Suprapubic skin (tissue), 4 donors: ENCODE measurements at regions not wholly inside any gene's neighbourhood (a gene's known extent, or its start where the extent isn't known, plus 50 kb on each side); places are given as distances from the start of the nearest gene placed in this dataset.

ENCODE experiments used
- DNase-seq, 2 donors: peaks; one replicate each; pipeline ENCODE4 v3.0.0-alpha.2; 2019; ENCODE audit warnings: low spot score in 2 of 2
- H3K27ac ChIP-seq: fragments of 200-600 bp; sonication (generic); one replicate; pipeline ENCODE4 v1.5.1; 2019
- H3K27me3 ChIP-seq: fragments of 200-600 bp; sonication (generic); one replicate; pipeline ENCODE4 v1.5.1; 2019
- H3K36me3 ChIP-seq: fragments of 200-600 bp; sonication (generic); one replicate; pipeline ENCODE4 v1.5.1; 2019
- H3K4me1 ChIP-seq: fragments of 200-600 bp; sonication (generic); one replicate; pipeline ENCODE4 v1.5.1; 2019
- H3K4me3 ChIP-seq: fragments of 200-600 bp; sonication (generic); one replicate; pipeline ENCODE4 v1.5.1; 2019; ENCODE audit warnings: mild to moderate bottlenecking
- H3K9me3 ChIP-seq: fragments of 200-600 bp; sonication (generic); one replicate; pipeline ENCODE4 v1.5.1; 2019
- CTCF ChIP-seq, 2 donors: fragments of 200-600 bp in 1 of 2; fragments of 450-650 bp in 1 of 2; sonication (generic) in 1 of 2; IDR thresholded peaks; one replicate each; pipeline ENCODE4 v1.5.1; 2016 to 2019; ENCODE audit warnings: antibody characterized with exemption in 2 of 2, mild to moderate bottlenecking in 1 of 2, moderate library complexity in 1 of 2
- EP300 ChIP-seq: sonication (generic); formaldehyde crosslinking; IDR thresholded peaks from one replicate; pipeline ENCODE4 v1.6.1; 2017; ENCODE audit warnings: antibody characterized with exemption
- POLR2A ChIP-seq, 2 donors: fragments of 450-650 bp; IDR thresholded peaks; one replicate each; pipeline ENCODE4 v1.6.1; 2017; ENCODE audit warnings: antibody characterized with exemption in 2 of 2, mild to moderate bottlenecking in 2 of 2, moderate library complexity in 2 of 2
- POLR2AphosphoS5 ChIP-seq, 3 donors: sonication (generic); formaldehyde crosslinking; IDR thresholded peaks; one replicate each; pipeline ENCODE4 v1.6.1; 2017; ENCODE audit warnings: antibody characterized with exemption in 3 of 3
- WGBS: methylation state at CpG from one replicate; pipeline ENCODE4 v1.1.5; 2018; 5-methylcytosine and 5-hydroxymethylcytosine counted together

- H3K4me1 ChIP-seq, result no peaks in the 10 kb centered on the region
- H3K4me3 ChIP-seq, result no peak overlapping the region
- H3K9me3 ChIP-seq, result peaks cover 11% of the 10 kb centered on the region
- DNase-seq, result no peak
- TF ChIP-seq POLR2AphosphoS5 (IDR thresholded peaks at IDR 0.05) (no peak), POLR2A (IDR thresholded peaks at IDR 0.05) (no peak), CTCF (IDR thresholded peaks at IDR 0.05) (no peak), EP300 (no peak)
- no peaks in the 10 kb centered on the region for H3K27me3 ChIP-seq
- 80% methylated on average over 1 of the region's 1 CpG for WGBS
- no peak overlapping the region for H3K27ac ChIP-seq
- no peaks in the 10 kb centered on the region for H3K36me3 ChIP-seq
Measured at GRCh38 chr18:42657551-42657950, 457.9 kb downstream of the RIT2 start.

GRCh38 chr18:42658171-42658570 is 457.3 kb downstream of the RIT2 start:
- no peak for TF ChIP-seq POLR2AphosphoS5 (IDR thresholded peaks at IDR 0.05)
- no peak for TF ChIP-seq POLR2A (IDR thresholded peaks at IDR 0.05)
- TF ChIP-seq EP300, result no peak
- no peak for TF ChIP-seq CTCF (IDR thresholded peaks at IDR 0.05)
- H3K27me3 ChIP-seq, result no peaks in the 10 kb centered on the region
- H3K9me3 ChIP-seq, result peaks cover 5% of the 10 kb centered on the region
- no peak for DNase-seq
- H3K4me3 ChIP-seq, result no peak overlapping the region
- no peaks in the 10 kb centered on the region for H3K4me1 ChIP-seq
- no peaks in the 10 kb centered on the region for H3K36me3 ChIP-seq
- 56% methylated on average over 3 of the region's 3 CpGs for WGBS
- H3K27ac ChIP-seq, result no peak overlapping the region

GRCh38 chr18:42659187-42659586 is 456.3 kb downstream of the RIT2 start:
- no peak for DNase-seq
- TF ChIP-seq CTCF (IDR thresholded peaks at IDR 0.05), result no peak
- TF ChIP-seq POLR2A (IDR thresholded peaks at IDR 0.05), result no peak
- TF ChIP-seq POLR2AphosphoS5 (IDR thresholded peaks at IDR 0.05), result no peak
- no peak for TF ChIP-seq EP300
- Histone ChIP-seq H3K27me3 (no peaks in the 10 kb centered on the region), H3K4me1 (no peaks in the 10 kb centered on the region), H3K36me3 (no peaks in the 10 kb centered on the region), H3K9me3 (no peaks in the 10 kb centered on the region), H3K27ac (no peak overlapping the region), H3K4me3 (no peak overlapping the region)
- 88% methylated on average over 1 of the region's 1 CpG for WGBS

- no peak for DNase-seq
- no peaks in the 10 kb centered on the region for H3K4me1 ChIP-seq
- WGBS, result 82% methylated on average over 4 of the region's 4 CpGs
- no peak overlapping the region for H3K27ac ChIP-seq
- no peaks in the 10 kb centered on the region for H3K27me3 ChIP-seq
- no peaks in the 10 kb centered on the region for H3K9me3 ChIP-seq
- H3K36me3 ChIP-seq, result no peaks in the 10 kb centered on the region
- no peak overlapping the region for H3K4me3 ChIP-seq
- TF ChIP-seq EP300 (no peak), POLR2AphosphoS5 (IDR thresholded peaks at IDR 0.05) (no peak), POLR2A (IDR thresholded peaks at IDR 0.05) (no peak), CTCF (IDR thresholded peaks at IDR 0.05) (no peak)
Measured at GRCh38 chr18:42670860-42671259, 444.6 kb downstream of the RIT2 start.

- Histone ChIP-seq H3K27me3 (no peaks in the 10 kb centered on the region), H3K4me1 (no peaks in the 10 kb centered on the region), H3K9me3 (no peaks in the 10 kb centered on the region), H3K27ac (no peak overlapping the region), H3K4me3 (no peak overlapping the region), H3K36me3 (no peaks in the 10 kb centered on the region)
- TF ChIP-seq CTCF (IDR thresholded peaks at IDR 0.05) (no peak), POLR2A (IDR thresholded peaks at IDR 0.05) (no peak), POLR2AphosphoS5 (IDR thresholded peaks at IDR 0.05) (no peak), EP300 (no peak)
- 92% methylated on average over 1 of the region's 1 CpG for WGBS
- no peak for DNase-seq
Measured at GRCh38 chr18:42675810-42676209, 439.7 kb downstream of the RIT2 start.
